ENCODE measurements at regions not wholly inside any gene's neighbourhood (a gene's known extent, or its start where the extent isn't known, plus 50 kb on each side); places are given as distances from the start of the nearest gene placed in this dataset.
"Not testable (repeated sequence)": the region's sequence is repeated elsewhere in the genome, so short reads cannot be mapped to it uniquely, and the experiment has no call there.

DNA sequence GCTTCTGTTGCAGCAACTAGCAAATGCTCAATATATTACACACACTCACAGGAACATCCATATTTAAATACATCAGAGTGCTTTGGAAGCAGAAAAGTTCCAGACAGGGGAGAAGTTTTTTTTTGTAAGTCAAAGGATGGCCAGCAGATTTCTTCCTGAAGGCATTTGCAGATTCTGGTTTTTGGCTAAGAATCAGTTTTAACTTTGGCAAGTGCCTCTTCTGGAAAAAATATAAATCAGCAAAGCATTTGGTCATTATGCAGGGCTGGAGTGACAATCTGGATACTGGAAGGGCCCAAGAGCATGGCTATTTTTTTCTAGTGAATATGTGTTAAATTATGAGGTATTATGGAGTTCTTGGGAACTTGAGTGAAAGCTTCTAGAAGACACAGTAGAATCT, 495.3 kb upstream of the ARPP21 start:
- DNase-seq (ENCODE audit: low spot score) = no peak

DNA sequence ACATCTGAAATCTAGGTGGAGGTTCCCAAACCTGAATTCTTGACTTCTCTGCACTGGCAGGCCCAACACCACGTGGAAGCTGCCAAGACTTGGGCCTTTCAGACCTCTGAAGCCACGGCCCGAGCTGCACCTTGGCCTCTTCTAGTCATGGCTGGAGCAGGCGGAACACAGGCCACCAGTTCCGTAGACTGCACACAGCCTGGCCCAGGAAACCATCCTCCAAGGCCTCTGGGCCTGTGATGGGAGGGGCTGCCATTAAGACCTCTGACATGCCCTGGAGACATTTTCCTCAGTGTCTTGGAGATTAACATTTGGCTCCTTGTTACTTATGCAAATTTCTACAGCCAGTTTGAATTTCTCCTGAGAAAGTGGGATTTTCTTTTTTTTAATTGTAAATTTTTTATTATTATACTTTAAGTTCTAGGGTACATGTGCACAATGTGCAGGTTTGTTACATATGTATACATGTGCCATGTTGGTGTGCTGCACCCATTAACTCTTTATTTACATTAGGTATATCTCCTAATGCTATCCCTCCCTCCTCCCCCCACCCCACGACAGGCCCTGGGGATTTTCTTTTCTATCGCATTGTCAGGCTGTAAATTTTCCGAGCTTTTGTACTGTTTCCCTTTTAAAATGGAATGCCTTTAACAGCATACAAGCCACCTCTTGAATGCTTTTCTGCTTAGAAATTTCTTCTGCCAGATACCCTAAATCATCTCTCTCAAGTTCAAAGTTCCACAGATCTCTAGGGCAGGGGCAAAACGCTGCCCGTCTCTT, 492.9 kb upstream of the ARPP21 start:
- not testable (repeated sequence) for DNase-seq (ENCODE audit: low spot score)

DNA sequence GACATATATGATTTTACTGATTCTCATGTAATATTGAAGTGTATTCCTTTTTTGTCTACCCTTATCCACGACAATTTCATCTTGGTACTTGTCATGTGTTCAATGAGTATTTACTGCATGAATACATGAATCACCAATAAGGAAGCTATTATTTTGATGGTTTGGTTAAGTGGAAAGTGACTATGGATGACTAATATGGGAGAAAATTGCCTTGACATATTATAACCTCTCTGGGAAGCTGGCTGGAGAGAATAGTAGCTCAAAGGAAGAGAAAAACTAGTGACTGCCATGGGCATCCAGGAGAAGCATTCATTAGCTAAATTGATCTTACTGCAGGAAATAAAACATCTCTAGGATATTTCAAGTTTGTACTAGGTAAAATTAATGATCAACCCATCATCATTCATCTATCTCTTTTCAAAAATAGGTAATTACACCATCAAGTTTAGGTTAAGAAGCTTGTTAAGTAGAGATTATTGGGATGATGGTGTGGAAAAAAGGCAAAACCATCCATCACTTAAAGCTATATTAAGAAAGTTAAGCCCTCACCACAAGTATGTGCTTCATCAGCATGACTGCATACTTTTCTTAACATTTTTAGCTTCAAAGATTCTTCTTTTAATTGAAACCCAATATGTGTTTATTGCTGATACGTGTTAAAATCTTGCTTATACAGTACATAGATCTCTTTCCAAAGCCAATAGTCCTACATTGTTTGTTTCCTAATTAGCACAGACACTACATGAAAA, 455.2 kb upstream of the ARPP21 start:
- DNase-seq (ENCODE audit: low spot score) = no peak

DNA sequence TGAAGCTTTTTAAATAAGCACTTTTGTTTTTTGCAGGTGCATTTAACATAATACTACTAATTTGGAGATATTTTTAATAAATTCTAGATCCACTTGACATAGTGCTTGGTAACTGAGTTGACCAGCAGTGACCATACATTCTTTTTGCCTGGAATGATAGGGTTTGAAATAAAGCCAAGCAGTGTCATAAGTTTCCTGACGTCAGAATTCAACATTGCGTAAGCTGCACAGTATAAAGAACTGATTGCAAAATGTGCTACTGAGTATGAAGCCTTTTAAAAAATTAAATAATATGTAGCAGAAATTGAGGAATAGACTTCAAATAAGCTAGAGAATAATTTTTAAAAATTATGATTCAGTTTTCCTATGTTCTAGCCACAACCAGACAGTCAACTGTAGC, 454.6 kb upstream of the ARPP21 start:
- DNase-seq (ENCODE audit: low spot score) = no peak

DNA sequence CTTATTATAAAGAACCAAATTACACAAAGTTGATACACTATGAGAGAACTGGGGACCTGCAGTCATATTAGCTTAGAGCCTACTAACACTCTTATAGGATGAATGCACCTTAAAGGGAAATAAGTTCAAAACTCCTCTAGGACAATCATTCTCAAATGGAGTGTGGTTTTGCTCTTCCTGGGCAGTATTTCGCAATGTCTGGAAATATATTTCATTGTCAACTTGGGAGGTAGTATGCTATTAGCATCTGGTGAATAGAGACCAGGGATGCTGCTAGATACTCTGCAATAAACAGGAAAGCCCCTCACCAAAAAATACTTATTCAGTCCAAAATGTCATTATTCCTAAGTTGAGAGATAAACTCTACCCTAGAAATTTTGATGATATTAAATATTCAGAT, 451.4 kb upstream of the ARPP21 start:
- no peak for DNase-seq (ENCODE audit: low spot score)

DNA sequence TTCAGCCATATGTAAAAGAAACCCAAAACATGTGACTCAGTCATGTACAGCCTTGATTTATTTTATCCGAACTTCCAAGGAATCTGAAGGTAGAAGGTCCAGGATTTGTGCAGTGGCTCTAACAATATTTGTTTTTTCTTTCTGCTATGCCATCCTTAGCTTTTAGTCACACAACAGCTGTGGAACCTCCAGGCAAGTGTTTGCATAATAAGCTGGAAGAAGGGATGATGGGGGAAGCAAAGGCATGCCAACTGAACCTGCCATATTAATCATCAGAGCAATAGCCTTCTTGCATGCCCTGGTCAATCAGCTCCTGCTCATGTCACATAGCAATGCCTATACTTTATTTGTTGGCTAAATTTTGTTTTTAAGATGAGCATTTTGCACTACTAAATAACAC, 444.7 kb upstream of the ARPP21 start:
- DNase-seq (ENCODE audit: low spot score) = no peak

DNA sequence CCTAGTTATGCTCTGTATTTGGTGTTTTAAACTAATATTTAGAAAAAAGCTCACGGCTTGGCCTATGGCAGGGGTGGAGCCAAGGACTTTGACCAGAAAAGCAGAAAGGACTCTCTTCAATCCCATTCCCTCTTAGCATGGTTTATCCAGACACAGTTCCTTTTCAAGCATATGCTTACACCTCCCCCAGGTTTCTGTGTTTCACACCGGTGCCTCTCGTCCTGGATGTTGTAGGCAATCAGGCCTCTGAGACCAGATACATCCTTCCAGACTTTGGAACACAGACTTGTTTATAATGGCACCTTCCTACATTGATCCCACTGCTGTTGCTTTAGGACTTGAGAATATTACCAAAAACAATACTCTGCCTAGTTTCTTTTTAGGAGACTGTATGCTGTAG, 440.5 kb upstream of the ARPP21 start:
- no peak for DNase-seq (ENCODE audit: low spot score)

DNA sequence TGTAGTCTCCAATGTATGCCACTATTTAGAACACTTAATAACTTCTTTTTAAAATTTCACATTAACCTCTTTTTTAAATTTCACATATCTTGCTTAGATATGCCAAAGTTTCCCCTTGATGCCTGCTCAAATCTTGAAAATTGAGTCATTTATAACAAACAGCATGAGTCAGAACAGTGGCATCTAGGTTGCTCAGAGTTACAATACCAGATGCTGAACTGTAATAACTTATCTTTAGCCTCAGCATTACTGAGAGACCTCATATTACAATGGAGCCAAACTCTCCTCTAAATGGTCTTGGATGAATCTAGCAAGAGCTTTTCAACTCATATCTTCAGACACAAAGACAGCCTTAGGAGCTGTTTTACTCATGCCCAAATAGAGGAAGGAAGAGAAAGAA, 439.3 kb upstream of the ARPP21 start:
- DNase-seq (ENCODE audit: low spot score) = no peak

DNA sequence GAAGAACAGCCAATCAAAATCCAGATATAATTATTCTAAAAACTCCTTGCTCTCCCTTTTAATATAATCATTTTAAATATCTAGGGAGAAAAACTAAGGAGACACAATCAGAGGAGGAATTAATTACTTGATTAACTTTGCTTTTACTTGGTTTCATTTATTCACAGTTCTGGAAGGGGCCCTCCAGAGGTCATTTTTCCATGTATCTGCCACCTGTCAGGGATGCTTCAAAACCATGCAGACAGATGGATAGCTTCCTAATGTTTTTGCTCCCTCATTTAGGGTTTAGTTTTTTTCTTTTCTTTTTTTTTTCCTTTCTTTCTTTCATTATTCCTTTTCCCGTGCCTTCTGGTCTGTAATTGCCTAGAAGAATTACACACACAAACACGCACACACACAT, 438.1 kb upstream of the ARPP21 start:
- no peak for DNase-seq (ENCODE audit: low spot score)

DNA sequence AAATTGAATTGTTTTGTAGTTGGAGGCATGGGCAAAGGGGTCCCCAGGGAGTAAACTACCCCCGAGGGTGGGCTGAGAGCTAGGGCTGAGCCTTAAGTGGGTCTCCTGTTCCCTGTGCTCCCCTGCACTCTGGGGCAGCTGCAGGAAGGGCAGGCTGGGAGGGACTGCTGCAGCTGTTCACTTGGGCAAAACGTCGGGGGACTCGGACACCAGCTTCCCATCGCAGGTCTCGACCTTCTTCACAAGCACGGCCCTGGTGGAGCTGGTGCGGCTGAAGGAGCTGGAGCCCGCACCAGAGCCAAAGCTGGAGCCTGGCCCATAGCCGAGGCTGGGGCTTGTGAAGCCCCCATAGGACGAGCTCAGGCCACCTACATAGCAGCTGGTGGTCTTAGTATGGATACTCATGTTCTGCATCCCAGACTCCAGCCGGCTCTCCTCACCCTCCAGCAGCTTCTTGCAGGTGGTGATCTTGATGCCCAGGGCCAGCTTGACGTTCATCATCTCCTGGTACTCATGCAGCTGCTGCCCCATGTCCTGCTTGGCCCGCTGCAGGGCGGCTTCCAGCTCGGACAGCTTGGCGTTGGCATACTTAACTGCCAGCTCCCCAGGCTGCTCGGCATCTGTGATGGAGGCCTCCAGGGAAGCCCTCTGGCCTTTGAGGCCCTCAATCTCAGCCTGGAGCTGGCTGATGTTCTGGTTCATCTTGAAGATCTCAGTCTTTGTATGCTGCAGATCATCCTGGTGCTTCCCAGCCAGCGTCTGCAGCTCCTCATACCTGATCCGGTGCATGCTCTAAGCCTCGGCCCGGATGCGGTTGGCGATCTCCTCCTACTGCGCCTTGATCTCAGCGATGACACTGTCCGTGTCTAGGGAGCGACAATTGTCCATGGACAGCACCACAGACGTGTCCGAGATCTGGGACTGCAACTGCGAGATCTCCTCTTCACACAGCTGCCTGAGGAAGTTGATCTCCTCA, 423.5 kb upstream of the ARPP21 start:
- no peak for DNase-seq (ENCODE audit: low spot score)

DNA sequence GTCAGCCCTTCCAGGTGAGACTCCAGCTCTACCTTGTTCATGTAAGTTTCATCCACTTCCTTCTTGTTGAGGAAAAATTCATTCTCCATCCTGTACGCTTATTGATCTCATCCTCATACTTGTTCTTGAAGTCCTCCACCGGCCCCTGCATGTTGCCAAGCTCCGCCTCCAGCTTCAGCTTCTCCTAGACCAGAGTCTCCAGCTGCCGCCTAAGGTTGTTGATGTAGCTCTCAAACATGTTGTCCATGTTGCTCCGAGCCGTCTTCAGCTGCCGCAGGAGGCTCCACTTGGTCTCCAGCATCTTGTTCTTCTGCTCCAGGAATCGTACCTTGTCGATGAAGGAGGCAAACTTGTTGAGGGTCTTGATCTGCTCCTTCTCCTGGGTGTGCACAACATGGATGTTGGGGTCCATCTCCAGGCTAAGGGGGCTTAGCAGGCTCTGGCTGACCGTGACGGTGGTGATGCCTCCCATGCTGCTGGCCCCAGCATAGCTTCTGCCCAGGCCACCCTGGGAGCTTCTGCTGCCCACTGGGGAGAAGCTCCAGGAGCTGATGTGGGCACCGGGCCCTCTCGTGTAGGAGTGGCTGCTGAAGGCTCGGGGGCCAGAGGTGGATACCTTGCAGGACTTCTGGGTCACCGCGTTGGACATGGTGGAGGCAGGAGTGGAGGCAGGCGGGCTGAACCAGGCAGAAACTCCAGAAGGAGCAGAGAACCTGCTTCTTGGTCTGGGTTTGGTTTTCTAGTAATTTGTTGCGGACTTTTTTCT, 422.6 kb upstream of the ARPP21 start:
- DNase-seq (ENCODE audit: low spot score) = no peak

DNA sequence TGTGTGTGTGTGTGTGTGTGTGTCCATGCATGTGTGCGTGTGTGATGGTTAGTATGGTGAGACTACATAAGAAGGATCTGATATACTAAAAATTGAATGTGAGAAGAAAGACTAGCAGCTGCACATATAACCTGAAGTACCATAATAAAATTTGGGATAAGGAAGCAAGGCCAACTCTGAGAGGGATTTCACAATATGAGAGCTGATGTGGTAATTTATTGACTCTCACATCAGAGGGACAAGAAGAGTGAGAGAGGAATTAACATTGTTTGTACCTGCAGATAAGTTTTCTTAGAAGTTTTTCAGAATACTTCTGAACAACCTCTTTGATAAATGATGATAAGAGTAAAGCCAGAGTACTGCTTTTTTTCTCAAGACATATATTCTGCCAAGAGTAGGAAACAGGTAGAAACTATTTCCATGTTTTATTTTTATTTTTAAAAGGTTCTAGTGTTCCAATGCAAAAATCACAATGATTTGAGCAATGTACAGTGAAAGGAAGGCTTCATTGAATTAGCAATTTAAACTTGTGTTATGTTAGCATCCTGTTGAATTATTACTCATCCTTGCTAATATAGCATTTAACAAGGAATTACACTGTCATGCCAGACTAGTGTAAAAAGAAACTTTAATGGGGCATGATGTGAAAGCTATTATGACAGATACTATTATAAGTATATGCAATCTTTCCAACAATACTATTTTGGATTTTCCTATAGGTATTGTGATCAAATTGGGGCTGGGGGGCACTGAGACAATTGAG, 415.5 kb upstream of the ARPP21 start:
- DNase-seq (ENCODE audit: low spot score) = no peak

DNA sequence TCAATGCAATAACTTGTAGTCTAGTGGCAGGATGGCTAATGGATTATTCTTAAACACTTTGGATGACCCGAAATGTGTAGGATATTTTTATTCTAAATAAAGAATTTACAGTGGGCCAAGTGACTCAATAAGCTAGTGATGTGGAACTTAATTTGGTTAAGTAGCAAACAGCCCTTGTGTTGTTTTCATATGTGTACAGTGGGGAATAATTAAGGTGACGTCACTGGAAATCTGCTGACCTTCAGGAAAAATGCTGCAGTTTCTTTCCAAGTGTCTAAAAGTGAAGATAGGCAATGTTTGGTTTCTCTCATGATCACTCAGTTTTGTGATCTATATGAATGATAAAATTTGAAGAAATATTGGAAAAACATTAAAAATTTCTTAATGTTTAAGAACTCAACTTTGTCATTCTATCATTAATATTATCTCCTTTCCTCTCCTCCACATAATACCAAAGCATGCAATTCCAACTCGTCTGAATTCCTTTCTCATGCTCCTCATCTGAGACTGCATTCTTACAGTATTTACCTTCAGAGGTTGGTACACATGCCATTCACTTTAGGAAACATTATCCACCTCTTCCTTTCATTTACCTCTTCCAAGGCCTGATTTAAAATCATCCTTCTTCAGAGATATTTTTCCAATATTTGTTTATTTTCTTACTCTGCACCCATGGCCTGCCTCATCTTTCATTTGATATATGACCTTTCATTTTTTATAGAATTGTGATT, 414.6 kb upstream of the ARPP21 start:
- DNase-seq (ENCODE audit: low spot score) = no peak

DNA sequence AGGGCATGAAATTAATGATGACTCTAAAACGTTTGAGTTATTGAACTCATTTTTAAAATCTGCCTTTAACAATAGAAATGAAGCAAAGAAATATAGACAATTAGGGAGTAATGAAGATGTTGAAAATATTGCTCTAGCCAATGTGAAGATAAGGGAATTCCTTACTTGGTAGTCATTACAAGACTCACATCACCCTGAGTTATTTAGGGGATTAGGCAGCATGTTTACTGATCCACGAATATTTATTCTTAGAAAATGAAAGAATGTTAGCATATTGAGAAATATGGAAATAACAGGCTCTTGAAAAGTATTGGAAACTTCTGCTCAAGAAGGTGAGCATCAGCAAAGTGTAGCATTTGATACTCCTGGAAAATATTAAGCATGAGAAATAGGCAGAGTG, 398.1 kb upstream of the ARPP21 start:
- DNase-seq (ENCODE audit: low spot score) = no peak

DNA sequence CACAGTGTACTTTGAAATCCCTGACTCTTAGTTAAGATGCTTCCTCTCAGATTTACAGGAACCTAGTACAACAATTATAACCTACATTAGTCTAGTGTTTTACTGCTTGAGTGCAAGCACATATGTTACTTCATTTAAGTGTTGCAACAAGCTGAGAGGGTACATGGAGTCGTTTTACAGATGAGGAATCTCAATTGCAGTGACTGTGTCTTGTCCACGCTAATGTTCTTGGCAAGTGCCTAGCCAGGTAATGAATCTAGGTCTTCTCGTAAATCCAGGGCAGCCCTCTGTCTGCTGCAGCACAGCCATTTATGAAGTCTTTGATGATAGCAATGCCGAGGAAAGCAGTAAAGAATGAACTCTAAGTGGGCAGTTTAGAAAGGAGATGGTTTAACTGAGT, 384.4 kb upstream of the ARPP21 start:
- no peak for DNase-seq (ENCODE audit: low spot score)

DNA sequence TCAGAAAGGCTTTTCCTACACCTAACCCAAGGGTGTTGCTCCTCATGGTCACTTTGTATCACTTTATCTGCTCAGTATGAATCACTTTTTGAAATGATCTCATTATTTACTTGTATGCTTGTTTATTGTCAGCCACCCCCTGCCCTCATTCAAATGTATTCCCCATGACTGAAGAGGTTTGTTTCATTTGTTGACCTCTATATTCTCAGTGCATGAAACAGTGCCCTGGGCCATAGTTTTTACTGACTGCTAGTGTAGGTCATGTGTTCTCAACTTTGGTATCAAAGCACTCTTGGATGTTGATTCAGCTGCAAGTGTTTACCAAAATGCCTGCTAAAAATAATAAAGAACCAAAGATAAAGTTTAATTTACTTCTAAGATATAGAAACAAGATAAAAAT, 381.7 kb upstream of the ARPP21 start:
- no peak for DNase-seq (ENCODE audit: low spot score)

DNA sequence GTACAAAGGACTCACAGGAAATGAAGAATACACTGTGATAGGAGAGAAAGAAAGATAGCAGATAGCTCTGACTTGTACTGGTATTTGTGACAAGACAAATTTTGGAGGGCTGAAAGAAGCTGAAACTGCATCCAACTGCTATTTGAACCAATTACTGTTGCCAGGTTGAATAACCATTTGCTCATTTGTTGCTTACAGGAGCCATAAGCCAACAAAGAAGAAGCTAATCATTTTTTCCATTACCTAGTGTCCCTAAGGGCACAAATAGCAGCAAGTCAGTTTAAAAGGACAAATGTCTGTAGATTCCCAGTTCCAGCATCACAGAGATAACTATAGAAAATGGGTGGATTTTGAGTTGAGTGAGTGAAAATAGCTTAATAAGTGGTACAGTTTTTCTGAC, 376.9 kb upstream of the ARPP21 start:
- no peak for DNase-seq (ENCODE audit: low spot score)

DNA sequence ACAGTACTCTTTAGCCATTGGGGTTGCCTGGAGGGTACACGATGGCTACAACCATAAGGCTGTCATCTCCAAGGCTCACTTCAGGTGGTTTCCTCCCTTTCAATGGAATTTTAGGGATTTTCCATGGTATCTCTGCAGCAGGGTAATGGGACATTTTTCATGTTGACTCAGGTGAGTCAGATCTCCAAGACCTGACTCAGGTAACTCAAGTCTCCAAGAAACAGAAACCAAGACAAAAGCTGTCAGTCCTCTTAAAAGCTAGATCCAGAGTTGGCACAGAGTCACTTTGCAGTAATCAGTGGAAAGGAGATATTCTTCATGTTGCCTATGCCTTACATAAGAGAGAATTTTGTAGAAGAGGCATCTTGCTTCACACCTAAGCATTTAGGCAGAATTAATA, 375.8 kb upstream of the ARPP21 start:
- DNase-seq (ENCODE audit: low spot score) = no peak

DNA sequence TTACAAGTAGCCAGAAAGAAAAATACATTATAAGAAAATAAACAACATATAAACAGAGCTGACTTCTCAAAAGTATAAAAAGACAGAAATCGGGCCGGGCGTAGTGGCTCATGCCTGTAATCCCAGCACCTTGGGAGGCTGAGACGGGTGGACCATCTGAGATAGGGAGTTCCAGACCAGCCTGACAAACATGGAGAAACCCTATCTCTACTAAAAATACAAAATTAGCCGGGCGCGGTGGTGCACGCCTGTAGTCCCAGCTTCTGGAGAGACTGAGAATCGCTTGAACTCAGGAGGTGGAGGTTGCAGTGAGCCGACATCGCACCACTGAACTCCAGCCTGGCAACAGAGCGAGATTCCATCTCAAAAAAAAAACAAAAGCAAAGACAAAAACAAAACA, 373.3 kb upstream of the ARPP21 start:
- not testable (repeated sequence) for DNase-seq (ENCODE audit: low spot score)

DNA sequence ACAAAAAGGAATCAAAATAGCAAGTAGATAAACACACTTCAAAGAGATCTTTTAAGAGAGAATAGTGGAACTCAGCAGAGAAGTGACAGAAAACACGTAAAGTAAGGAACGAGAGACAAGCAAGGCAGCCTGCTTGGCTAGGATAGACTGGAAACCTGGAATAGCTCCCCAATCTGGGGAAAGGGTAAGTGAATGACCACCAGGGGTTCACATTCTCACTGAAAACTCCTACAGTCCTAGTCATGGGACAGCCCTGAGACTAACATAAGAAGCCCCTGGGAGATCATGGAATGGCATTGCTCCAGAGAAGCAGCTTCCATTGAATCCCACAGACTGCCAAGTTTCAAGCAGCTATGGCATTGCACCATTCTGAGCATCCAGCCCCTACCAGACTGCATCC, 363.6 kb upstream of the ARPP21 start:
- no peak for DNase-seq (ENCODE audit: low spot score)
